Calu3 (cell line): ENCODE measurements at regions not wholly inside any gene's neighbourhood (a gene's known extent, or its start where the extent isn't known, plus 50 kb on each side); places are given as distances from the start of the nearest gene placed in this dataset.

ENCODE experiments used
- BruUV-seq: library from RNA; stranded (reverse); fragments of 400-500 nt; replicated peaks from 2 replicates; lab custom pipeline; 2021; lab: Mats Ljungman, UMichigan
- CTCF ChIA-PET: fragments of 300-600 bp; sonication (Branson Sonifier 250); formaldehyde crosslinking; loops from one replicate; lab custom pipeline; 2022; ENCODE audit warnings: antibody characterized with exemption; lab: Charles Lee
- DNase-seq: peaks from one replicate; pipeline ENCODE4 v3.0.0; 2022
- H3K27ac Mint-ChIP-seq: one replicate; pipeline ENCODE4 v1.8.0; 2022; ENCODE audit warnings: mixed read lengths; ENCODE audit not compliant: unreplicated experiment
- H3K27me3 Mint-ChIP-seq: one replicate; pipeline ENCODE4 v1.8.0; 2022; ENCODE audit warnings: mixed read lengths; ENCODE audit not compliant: unreplicated experiment
- H3K36me3 Mint-ChIP-seq: one replicate; pipeline ENCODE4 v1.8.0; 2022; ENCODE audit warnings: mild to moderate bottlenecking, moderate library complexity, mixed read lengths; ENCODE audit not compliant: insufficient read depth, unreplicated experiment
- H3K4me1 Mint-ChIP-seq: one replicate; pipeline ENCODE4 v1.8.0; 2022; ENCODE audit warnings: mild to moderate bottlenecking, low read depth, mixed read lengths; ENCODE audit not compliant: unreplicated experiment
- H3K4me3 Mint-ChIP-seq: one replicate; pipeline ENCODE4 v1.8.0; 2022; ENCODE audit warnings: mild to moderate bottlenecking, low read depth, moderate library complexity, mixed read lengths; ENCODE audit not compliant: unreplicated experiment
- H3K9me3 Mint-ChIP-seq: one replicate; pipeline ENCODE4 v1.8.0; 2022; ENCODE audit warnings: low read depth, mixed read lengths; ENCODE audit not compliant: unreplicated experiment
- CTCF ChIP-seq: fragments of 200-600 bp; IDR thresholded peaks from one replicate; pipeline ENCODE4 v1.8.0; 2022; ENCODE audit warnings: antibody characterized with exemption; ENCODE audit not compliant: unreplicated experiment
- intact Hi-C: fragments of 100-400 bp; cut with micrococcal nuclease; formaldehyde crosslinking; loops from one replicate; pipeline ENCODE4 v1.10.0; 2022; ENCODE audit not compliant: unreplicated experiment

- Mint-ChIP-seq H3K36me3 (no peaks in the 10 kb centered on the region), H3K4me1 (no peaks in the 10 kb centered on the region), H3K9me3 (peaks cover 2% of the 10 kb centered on the region), H3K27me3 (no peaks in the 10 kb centered on the region), H3K4me3 (no peak overlapping the region), H3K27ac (no peak overlapping the region)
- CTCF ChIA-PET: no interaction called here
- TF ChIP-seq CTCF: no peak
- intact Hi-C loops: no loop called here
- no TSS peak for BruUV-seq
- no peak for DNase-seq
Measured at GRCh38 chr9:82893549-82893948, 169.4 kb downstream of the RASEF start.

GRCh38 chr9:82894548-82894947 is 168.4 kb downstream of the RASEF start:
- BruUV-seq: no TSS peak
- Mint-ChIP-seq H3K9me3 (peaks cover 2% of the 10 kb centered on the region), H3K27ac (no peak overlapping the region), H3K27me3 (no peaks in the 10 kb centered on the region), H3K4me1 (no peaks in the 10 kb centered on the region), H3K4me3 (no peak overlapping the region), H3K36me3 (no peaks in the 10 kb centered on the region)
- DNase-seq: no peak
- intact Hi-C loops: no loop called here
- no peak for TF ChIP-seq CTCF
- CTCF ChIA-PET: interaction anchor here (0.6 to 0.7 kb wide), 2 partner anchors 34 to 46 kb away, joined by 3 to 4 read pairs; no protein-coding TSS in a partner anchor

- CTCF ChIA-PET: interaction anchor here (0.6 to 0.7 kb wide), 2 partner anchors 34 to 47 kb away, joined by 3 to 4 read pairs; no protein-coding TSS in a partner anchor
- no peaks in the 10 kb centered on the region for H3K36me3 Mint-ChIP-seq
- no peak overlapping the region for H3K27ac Mint-ChIP-seq
- peaks cover 2% of the 10 kb centered on the region for H3K9me3 Mint-ChIP-seq
- H3K4me3 Mint-ChIP-seq: no peak overlapping the region
- no TSS peak for BruUV-seq
- TF ChIP-seq CTCF: no peak
- H3K4me1 Mint-ChIP-seq: no peaks in the 10 kb centered on the region
- H3K27me3 Mint-ChIP-seq: no peaks in the 10 kb centered on the region
- intact Hi-C loops: no loop called here
- no peak for DNase-seq
Measured at GRCh38 chr9:82894961-82895821, 167.8 kb downstream of the RASEF start.

GRCh38 chr9:82895822-82896110 is 167.2 kb downstream of the RASEF start:
- no TSS peak for BruUV-seq
- CTCF ChIA-PET: no interaction called here
- H3K27ac Mint-ChIP-seq: no peak overlapping the region
- no peak overlapping the region for H3K4me3 Mint-ChIP-seq
- no peak for TF ChIP-seq CTCF
- H3K4me1 Mint-ChIP-seq: no peaks in the 10 kb centered on the region
- peaks cover 2% of the 10 kb centered on the region for H3K9me3 Mint-ChIP-seq
- H3K27me3 Mint-ChIP-seq: no peaks in the 10 kb centered on the region
- intact Hi-C loops: no loop called here
- no peak for DNase-seq
- no peaks in the 10 kb centered on the region for H3K36me3 Mint-ChIP-seq
